ENCODE measurements at regions not wholly inside any gene's neighbourhood (a gene's known extent, or its start where the extent isn't known, plus 50 kb on each side); places are given as distances from the start of the nearest gene placed in this dataset.

GRCh38 chr15:54707805-54708752 lies 488.7 kb downstream of the RSL24D1 start:
- no peak for DNase-seq

GRCh38 chr15:54687628-54688027 lies 509.1 kb downstream of the RSL24D1 start:
- no peak for DNase-seq
